SK-N-SH (cell line): ENCODE measurements at regions not wholly inside any gene's neighbourhood (a gene's known extent, or its start where the extent isn't known, plus 50 kb on each side); places are given as distances from the start of the nearest gene placed in this dataset.

ENCODE experiments used
- CTCF ChIP-seq: fragments of 200-600 bp; sonication (generic); IDR thresholded peaks from 2 replicates; pipeline ENCODE4 v1.6.1; 2017; ENCODE audit warnings: antibody characterized with exemption, mild to moderate bottlenecking, moderate library complexity
- EP300 ChIP-seq, 2 experiments: IDR thresholded peaks; 2 replicates each; pipeline versions ENCODE4 v1.4.0 to v1.6.1; 2012; ENCODE audit warnings: borderline replicate concordance in 1 of 2, low read depth in 1 of 2, low read length in 1 of 2
- FOXJ3 ChIP-seq: sonication (generic); formaldehyde crosslinking; IDR thresholded peaks from 2 replicates; pipeline ENCODE4 v1.5.1; 2020; ENCODE audit warnings: mild to moderate bottlenecking, missing genetic modification reagents
- JUND ChIP-seq: IDR thresholded peaks from 2 replicates; pipeline ENCODE4 v1.4.0; 2012
- NFIC ChIP-seq: IDR thresholded peaks from 2 replicates; pipeline ENCODE4 v1.4.0; 2012; ENCODE audit warnings: borderline replicate concordance
- REST ChIP-seq: IDR thresholded peaks from 2 replicates; pipeline ENCODE4 v1.6.1; 2012; ENCODE audit warnings: mild to moderate bottlenecking, low read depth, low read length, moderate library complexity
- TAF1 ChIP-seq: IDR thresholded peaks from 2 replicates; pipeline ENCODE4 v1.6.1; 2012; ENCODE audit warnings: low read depth, mild to moderate bottlenecking, low read length, moderate library complexity, borderline replicate concordance
- TCF12 ChIP-seq: IDR thresholded peaks from 2 replicates; pipeline ENCODE4 v1.4.0; 2012
- USF1 ChIP-seq: IDR thresholded peaks from 2 replicates; pipeline ENCODE4 v1.4.0; 2012; ENCODE audit warnings: low read depth, borderline replicate concordance

- TF ChIP-seq CTCF (no peak), EP300 (IDR thresholded peaks at IDR 0.05; ENCODE audit: borderline replicate concordance in 1 of 2, low read depth in 1 of 2, low read length in 1 of 2) (no peak), JUND (no peak), FOXJ3 (CRISPR knock-in tag) (no peak), TAF1 (no peak), NFIC (no peak), USF1 (no peak), REST (no peak), TCF12 (no peak)
Observed at GRCh38 chr13:50140153-50140552, 124.9 kb downstream of the KCNRG start.
